ENCODE measurements at regions not wholly inside any gene's neighbourhood (a gene's known extent, or its start where the extent isn't known, plus 50 kb on each side); places are given as distances from the start of the nearest gene placed in this dataset.

DNA sequence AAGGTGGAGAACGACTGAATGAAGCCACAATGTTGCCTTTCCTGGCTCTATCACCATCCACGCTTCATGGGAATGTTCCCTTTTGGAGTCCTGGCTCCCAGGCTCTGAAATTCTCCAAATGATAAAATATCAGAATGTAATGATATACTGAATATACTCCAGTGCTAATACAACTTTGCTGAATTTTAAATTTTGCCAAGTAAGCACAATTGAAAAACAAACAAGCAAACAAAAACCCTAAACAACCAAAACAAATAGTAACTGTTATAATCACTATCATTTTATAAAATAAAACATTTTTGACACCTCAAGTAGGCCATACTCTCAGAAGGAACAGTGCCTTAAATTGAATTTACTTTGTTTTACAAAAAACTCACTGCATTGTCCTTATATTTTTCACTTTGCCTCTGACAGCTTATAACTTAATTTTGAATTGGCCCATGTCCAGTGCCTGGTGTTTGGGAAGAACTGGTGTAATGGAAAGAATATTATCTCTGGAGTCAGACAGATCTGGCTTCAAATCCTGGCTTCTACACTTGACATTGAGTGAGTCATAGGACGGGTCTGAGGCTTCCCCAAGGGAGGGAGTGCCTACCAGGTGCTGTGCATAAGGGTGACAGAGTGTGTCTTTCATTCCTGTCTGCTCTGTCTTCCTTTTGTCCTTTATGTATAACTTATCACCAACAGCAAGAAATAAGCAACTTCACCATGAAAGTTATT, 698.3 kb downstream of the EPM2A start:
- DNase-seq (ENCODE audit: extremely low spot score), result no peak
- ChIA-PET CTCF (no interaction called here), POLR2A (no interaction called here)
- TF ChIP-seq FOXM1 (IDR thresholded peaks at IDR 0.05; ENCODE audit: borderline replicate concordance) (no peak), CTBP1 (IDR thresholded peaks at IDR 0.05; ENCODE audit: borderline replicate concordance) (no peak), BHLHE40 (IDR thresholded peaks at IDR 0.05; ENCODE audit: borderline replicate concordance) (no peak), SP1 (IDR thresholded peaks at IDR 0.05) (no peak), FOXA1 (IDR thresholded peaks at IDR 0.05) (no peak), ELF4 (IDR thresholded peaks at IDR 0.05) (no peak), HDGF (IDR thresholded peaks at IDR 0.05; ENCODE audit: borderline replicate concordance) (no peak), LEF1 (IDR thresholded peaks at IDR 0.05; ENCODE audit: borderline replicate concordance) (no peak), NFRKB (IDR thresholded peaks at IDR 0.05) (no peak), ZNF384 (IDR thresholded peaks at IDR 0.05) (no peak), FOXK2 (IDR thresholded peaks at IDR 0.05) (no peak), TARDBP (IDR thresholded peaks at IDR 0.05) (no peak), ARNT (IDR thresholded peaks at IDR 0.05) (no peak), SUZ12 (IDR thresholded peaks at IDR 0.05) (no peak), L3MBTL2 (conservative IDR thresholded peaks at IDR 0.05) (no peak)
- TF ChIP-seq, protein P1, sequence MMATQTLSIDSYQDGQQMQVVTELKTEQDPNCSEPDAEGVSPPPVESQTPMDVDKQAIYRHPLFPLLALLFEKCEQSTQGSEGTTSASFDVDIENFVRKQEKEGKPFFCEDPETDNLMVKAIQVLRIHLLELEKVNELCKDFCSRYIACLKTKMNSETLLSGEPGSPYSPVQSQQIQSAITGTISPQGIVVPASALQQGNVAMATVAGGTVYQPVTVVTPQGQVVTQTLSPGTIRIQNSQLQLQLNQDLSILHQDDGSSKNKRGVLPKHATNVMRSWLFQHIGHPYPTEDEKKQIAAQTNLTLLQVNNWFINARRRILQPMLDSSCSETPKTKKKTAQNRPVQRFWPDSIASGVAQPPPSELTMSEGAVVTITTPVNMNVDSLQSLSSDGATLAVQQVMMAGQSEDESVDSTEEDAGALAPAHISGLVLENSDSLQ (IDR thresholded peaks at IDR 0.05), result no peak

DNA sequence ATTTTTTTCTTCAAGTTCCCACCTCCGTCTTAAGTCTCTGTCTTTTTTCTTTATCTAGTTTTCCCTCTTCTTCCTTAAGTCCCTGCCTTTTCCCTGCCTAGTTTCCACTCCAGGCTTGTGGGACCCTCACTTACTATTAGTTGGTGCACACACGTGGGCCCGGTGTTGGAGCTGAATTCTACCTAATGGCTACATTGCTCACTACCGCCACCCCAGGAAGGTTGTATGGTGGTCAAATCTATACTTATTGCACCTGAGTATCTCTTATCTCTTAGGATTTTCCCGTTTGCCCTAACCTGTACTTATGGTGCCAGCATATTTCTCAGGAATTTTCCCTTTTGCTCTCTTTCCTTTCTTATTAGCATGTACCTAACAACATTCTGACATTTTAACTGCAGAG, 692.8 kb downstream of the EPM2A start:
- CTCF ChIA-PET, result interaction anchor here (0.6 kb wide), 1 partner anchor 434 kb away, joined by 3 read pairs; no protein-coding TSS in a partner anchor
- TF ChIP-seq FOXM1 (IDR thresholded peaks at IDR 0.05; ENCODE audit: borderline replicate concordance) (no peak), TARDBP (IDR thresholded peaks at IDR 0.05) (no peak), HDGF (IDR thresholded peaks at IDR 0.05; ENCODE audit: borderline replicate concordance) (no peak), ZNF384 (IDR thresholded peaks at IDR 0.05) (no peak), BHLHE40 (IDR thresholded peaks at IDR 0.05; ENCODE audit: borderline replicate concordance) (no peak), CTBP1 (IDR thresholded peaks at IDR 0.05; ENCODE audit: borderline replicate concordance) (no peak), ELF4 (IDR thresholded peaks at IDR 0.05) (no peak), L3MBTL2 (conservative IDR thresholded peaks at IDR 0.05) (no peak), NFRKB (IDR thresholded peaks at IDR 0.05) (no peak), FOXA1 (IDR thresholded peaks at IDR 0.05) (no peak), LEF1 (IDR thresholded peaks at IDR 0.05; ENCODE audit: borderline replicate concordance) (no peak), SP1 (IDR thresholded peaks at IDR 0.05) (no peak), FOXK2 (IDR thresholded peaks at IDR 0.05) (no peak)
- TF ChIP-seq, protein P1 (IDR thresholded peaks at IDR 0.05), result no peak
- POLR2A ChIA-PET, result no interaction called here
- DNase-seq (ENCODE audit: extremely low spot score), result no peak

DNA sequence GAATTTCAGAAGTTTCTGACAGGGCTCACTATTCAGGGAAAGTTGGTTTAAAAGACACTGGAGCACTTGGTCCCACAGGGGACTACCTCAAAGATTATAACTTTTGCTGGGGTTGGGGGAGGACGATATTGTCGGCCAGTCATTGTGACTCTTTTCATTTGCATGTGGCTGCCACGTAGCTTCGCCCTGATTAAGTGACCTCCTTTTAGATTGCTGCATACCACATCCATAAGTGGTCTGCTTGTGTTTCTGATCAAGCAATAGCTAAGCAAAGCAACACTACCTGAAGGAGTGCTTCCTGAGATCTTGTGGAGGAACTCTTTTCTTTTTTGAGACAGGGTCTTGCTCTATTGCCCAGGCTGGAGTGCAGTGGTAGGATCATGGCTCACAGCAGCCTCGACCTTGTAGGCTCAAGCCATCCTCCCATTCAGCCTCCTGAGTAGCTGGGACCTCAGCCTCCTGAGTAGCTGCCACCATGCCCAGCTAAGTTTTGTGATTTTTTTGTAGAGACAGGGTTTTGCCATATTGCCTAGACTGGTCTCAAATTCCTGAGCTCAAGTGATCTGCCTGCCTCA, 691.3 kb downstream of the EPM2A start:
- TF ChIP-seq FOXM1 (IDR thresholded peaks at IDR 0.05; ENCODE audit: borderline replicate concordance) (no peak), FOXA1 (IDR thresholded peaks at IDR 0.05) (no peak), BHLHE40 (IDR thresholded peaks at IDR 0.05; ENCODE audit: borderline replicate concordance) (no peak), NFRKB (IDR thresholded peaks at IDR 0.05) (no peak), TARDBP (IDR thresholded peaks at IDR 0.05) (no peak), ELF4 (IDR thresholded peaks at IDR 0.05) (no peak), L3MBTL2 (conservative IDR thresholded peaks at IDR 0.05) (no peak), ZNF384 (IDR thresholded peaks at IDR 0.05) (no peak), HDGF (IDR thresholded peaks at IDR 0.05; ENCODE audit: borderline replicate concordance) (no peak), ARNT (IDR thresholded peaks at IDR 0.05) (no peak), SP1 (IDR thresholded peaks at IDR 0.05) (no peak), SUZ12 (IDR thresholded peaks at IDR 0.05) (no peak), CTBP1 (IDR thresholded peaks at IDR 0.05; ENCODE audit: borderline replicate concordance) (no peak), LEF1 (IDR thresholded peaks at IDR 0.05; ENCODE audit: borderline replicate concordance) (no peak), FOXK2 (IDR thresholded peaks at IDR 0.05) (no peak)
- TF ChIP-seq, protein P1 (IDR thresholded peaks at IDR 0.05), result no peak
- DNase-seq (ENCODE audit: extremely low spot score), result no peak
- ChIA-PET POLR2A (no interaction called here), CTCF (no interaction called here)

DNA sequence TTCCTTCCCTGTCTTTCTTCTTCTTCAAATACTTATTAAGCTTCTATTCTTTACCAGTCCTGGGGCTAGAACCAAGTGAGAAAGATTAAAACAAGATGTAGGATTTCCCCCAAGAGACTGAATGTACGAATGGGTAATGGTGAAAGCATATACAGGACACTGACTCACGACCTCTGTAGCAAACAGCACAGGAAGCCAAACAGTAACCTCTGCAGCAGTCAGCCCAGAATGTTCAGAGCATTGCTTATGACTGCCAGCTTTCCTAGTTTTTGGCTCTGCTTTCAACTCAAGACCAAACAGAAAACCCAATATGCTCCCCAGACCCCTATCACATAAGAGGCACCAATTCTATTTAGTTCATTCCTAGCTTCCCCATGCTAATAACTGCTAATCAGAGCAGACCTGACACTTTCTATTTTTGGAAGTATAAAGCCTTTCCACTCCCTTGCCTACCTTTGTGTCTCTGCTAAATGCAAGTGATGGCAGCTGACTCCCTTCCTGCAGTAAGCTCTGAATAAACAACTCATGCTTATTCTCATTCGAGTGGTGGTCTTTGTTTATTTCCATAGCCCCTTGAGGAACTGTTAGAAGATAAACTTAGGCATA, 690.6 kb downstream of the EPM2A start:
- no peak for TF ChIP-seq CTBP1 (IDR thresholded peaks at IDR 0.05; ENCODE audit: borderline replicate concordance)
- TF ChIP-seq FOXK2 (IDR thresholded peaks at IDR 0.05), result no peak
- no peak for TF ChIP-seq L3MBTL2 (conservative IDR thresholded peaks at IDR 0.05)
- TF ChIP-seq NFRKB (IDR thresholded peaks at IDR 0.05), result no peak
- TF ChIP-seq HDGF (IDR thresholded peaks at IDR 0.05; ENCODE audit: borderline replicate concordance), result no peak
- TF ChIP-seq, protein P1 (IDR thresholded peaks at IDR 0.05), result no peak
- no peak for TF ChIP-seq ZNF384 (IDR thresholded peaks at IDR 0.05)
- no peak for TF ChIP-seq FOXA1 (IDR thresholded peaks at IDR 0.05)
- no peak for TF ChIP-seq TARDBP (IDR thresholded peaks at IDR 0.05)
- TF ChIP-seq ARNT (IDR thresholded peaks at IDR 0.05), result no peak
- TF ChIP-seq SUZ12 (IDR thresholded peaks at IDR 0.05), result no peak
- TF ChIP-seq SP1 (IDR thresholded peaks at IDR 0.05), result no peak
- no peak for TF ChIP-seq LEF1 (IDR thresholded peaks at IDR 0.05; ENCODE audit: borderline replicate concordance)
- no peak for TF ChIP-seq BHLHE40 (IDR thresholded peaks at IDR 0.05; ENCODE audit: borderline replicate concordance)
- ChIA-PET POLR2A (no interaction called here), CTCF (no interaction called here)
- DNase-seq (ENCODE audit: extremely low spot score), result no peak
